SK-N-SH treated with all-trans-retinoic acid at 6 μM for 48 hours (cell line): ENCODE measurements at regions not wholly inside any gene's neighbourhood (a gene's known extent, or its start where the extent isn't known, plus 50 kb on each side); places are given as distances from the start of the nearest gene placed in this dataset.

Experiments used
- ATAC-seq: fragments of 200-7000 bp; cut with Tn5 transposase; 3 replicates; pipeline ENCODE4 v1.9.1; 2020; ENCODE audit warnings: mild to moderate bottlenecking, moderate library complexity
- ARNTL ChIP-seq: fragments of 450-650 bp; formaldehyde crosslinking; IDR thresholded peaks from 2 replicates; pipeline ENCODE4 v1.5.0; 2020; ENCODE audit warnings: low read depth, mild to moderate bottlenecking, moderate library complexity, borderline replicate concordance
- CREB5 ChIP-seq: fragments of 250-450 bp; sonication (Bioruptor Pico); IDR thresholded peaks from 2 replicates; pipeline ENCODE4 v1.5.1; 2020; ENCODE audit warnings: low read depth, mild to moderate bottlenecking, moderate library complexity
- CSDC2 ChIP-seq: fragments of 250-450 bp; sonication (Bioruptor Pico); IDR thresholded peaks from 2 replicates; pipeline ENCODE4 v1.5.0; 2020; ENCODE audit warnings: mild to moderate bottlenecking, moderate library complexity
- CSRNP3 ChIP-seq: fragments of 250-450 bp; sonication (Bioruptor Pico); IDR thresholded peaks from 2 replicates; pipeline ENCODE4 v1.5.1; 2021; ENCODE audit warnings: mild to moderate bottlenecking, moderate library complexity
- ESRRG ChIP-seq: fragments of 250-450 bp; sonication (Bioruptor Pico); IDR thresholded peaks from 2 replicates; pipeline ENCODE4 v1.6.1; 2021; ENCODE audit warnings: mild to moderate bottlenecking
- GLIS3 ChIP-seq: fragments of 250-450 bp; sonication (Bioruptor Pico); IDR thresholded peaks from 2 replicates; pipeline ENCODE4 v1.5.0; 2020; ENCODE audit warnings: mild to moderate bottlenecking, moderate library complexity
- ISL1 ChIP-seq: fragments of 250-450 bp; sonication (Bioruptor Pico); IDR thresholded peaks from 2 replicates; pipeline ENCODE4 v2.1.2; 2022; ENCODE audit warnings: mild to moderate bottlenecking, moderate library complexity
- PATZ1 ChIP-seq: fragments of 250-450 bp; sonication (Bioruptor Pico); IDR thresholded peaks from 2 replicates; pipeline ENCODE4 v1.8.0; 2020; ENCODE audit warnings: mild to moderate bottlenecking, moderate library complexity, borderline replicate concordance
- POU6F1 ChIP-seq: fragments of 250-450 bp; sonication (Bioruptor Pico); IDR thresholded peaks from 2 replicates; pipeline ENCODE4 v1.8.0; 2021; ENCODE audit warnings: low read depth, mild to moderate bottlenecking, moderate library complexity, borderline replicate concordance
- PPARA ChIP-seq: fragments of 250-450 bp; sonication (Bioruptor Pico); IDR thresholded peaks from 2 replicates; pipeline ENCODE4 v1.5.0; 2020; ENCODE audit warnings: mild to moderate bottlenecking, borderline replicate concordance
- RARB ChIP-seq: fragments of 250-450 bp; sonication (Bioruptor Pico); IDR thresholded peaks from 2 replicates; pipeline ENCODE4 v1.8.0; 2021; ENCODE audit warnings: mild to moderate bottlenecking, moderate library complexity
- TCF4 ChIP-seq: fragments of 250-450 bp; sonication (Bioruptor Pico); IDR thresholded peaks from 2 replicates; pipeline ENCODE4 v1.8.0; 2021; ENCODE audit warnings: mild to moderate bottlenecking, moderate library complexity, borderline replicate concordance
- TSHZ2 ChIP-seq: fragments of 250-450 bp; sonication (Bioruptor Pico); IDR thresholded peaks from 2 replicates; pipeline ENCODE4 v1.5.0; 2020; ENCODE audit warnings: mild to moderate bottlenecking, moderate library complexity
- ZFP3 ChIP-seq: fragments of 250-450 bp; sonication (Bioruptor Pico); IDR thresholded peaks from 2 replicates; pipeline ENCODE4 v1.5.0; 2020; ENCODE audit warnings: mild to moderate bottlenecking, moderate library complexity
- ZFP30 ChIP-seq: fragments of 450-650 bp; formaldehyde crosslinking; IDR thresholded peaks from 2 replicates; pipeline ENCODE4 v1.5.0; 2022; ENCODE audit warnings: mild to moderate bottlenecking, moderate library complexity
- ZNF565 ChIP-seq: fragments of 450-650 bp; formaldehyde crosslinking; conservative IDR thresholded peaks from 2 replicates; pipeline ENCODE4 v1.5.0; 2020; ENCODE audit warnings: low read depth, mild to moderate bottlenecking, moderate library complexity
- ZNF70 ChIP-seq: fragments of 450-650 bp; formaldehyde crosslinking; IDR thresholded peaks from 2 replicates; pipeline ENCODE4 v1.5.0; 2020; ENCODE audit warnings: mild to moderate bottlenecking, moderate library complexity

GRCh38 chr9:88782931-88783710 is 208.1 kb upstream of the S1PR3 start:
- TF ChIP-seq ZFP3, result no peak
- no peak for TF ChIP-seq TSHZ2
- TF ChIP-seq ZFP30 (CRISPR knock-in tag), result no peak
- no peak for ATAC-seq

- TF ChIP-seq ISL1 (CRISPR knock-in tag) (no peak), PATZ1 (no peak), ZNF70 (CRISPR knock-in tag) (no peak), CSRNP3 (CRISPR knock-in tag) (no peak), ZFP3 (no peak), TSHZ2 (no peak), ZNF565 (CRISPR knock-in tag) (no peak), TCF4 (CRISPR knock-in tag) (no peak), CREB5 (CRISPR knock-in tag) (no peak)
- no peak for ATAC-seq
Observed at GRCh38 chr9:88783711-88784083, 207.6 kb upstream of the S1PR3 start.

- ATAC-seq, result no peak
- TF ChIP-seq TCF4 (CRISPR knock-in tag), result no peak
- no peak for TF ChIP-seq ZNF565 (CRISPR knock-in tag)
- TF ChIP-seq ESRRG, result no peak
- TF ChIP-seq GLIS3 (CRISPR knock-in tag), result no peak
- no peak for TF ChIP-seq ZFP30 (CRISPR knock-in tag)
- no peak for TF ChIP-seq CSDC2 (CRISPR knock-in tag)
- no peak for TF ChIP-seq ARNTL (CRISPR knock-in tag)
- TF ChIP-seq ISL1 (CRISPR knock-in tag), result no peak
Observed at GRCh38 chr9:88784960-88785359, 206.3 kb upstream of the S1PR3 start.

- no peak for ATAC-seq
- no peak for TF ChIP-seq POU6F1
- TF ChIP-seq RARB (CRISPR knock-in tag), result no peak
- TF ChIP-seq PPARA (CRISPR knock-in tag), result no peak
- no peak for TF ChIP-seq TSHZ2
Observed at GRCh38 chr9:88786291-88787079, 204.8 kb upstream of the S1PR3 start.
